ENCODE measurements at regions not wholly inside any gene's neighbourhood (a gene's known extent, or its start where the extent isn't known, plus 50 kb on each side); places are given as distances from the start of the nearest gene placed in this dataset.
"Not testable (repeated sequence)": the region's sequence is repeated elsewhere in the genome, so short reads cannot be mapped to it uniquely, and the experiment has no call there.

- Histone ChIP-seq H3K4me1 (ENCODE audit: control insufficient read depth, insufficient read depth, low read length, poor library complexity, severe bottlenecking) (no peaks in the 10 kb centered on the region), H3K9me3 (ENCODE audit: control insufficient read depth, low read length) (no peaks in the 10 kb centered on the region), H3K36me3 (ENCODE audit: control insufficient read depth, insufficient read depth, low read length) (no peaks in the 10 kb centered on the region), H3K27me3 (replicated peaks; ENCODE audit: control insufficient read depth, insufficient read depth, low read length, poor library complexity, severe bottlenecking) (no peaks in the 10 kb centered on the region), H3K27ac (ENCODE audit: insufficient read depth, low read length, poor library complexity, severe bottlenecking) (no peak overlapping the region), H3K4me3 (ENCODE audit: insufficient read depth, low read depth, low read length, poor library complexity, severe bottlenecking) (no peak overlapping the region)
- DNase-seq, result no peak
Measured at GRCh38 chr2:106322281-106322680, 128.2 kb upstream of the UXS1 start.

GRCh38 chr2:106320439-106320838 lies 126.3 kb upstream of the UXS1 start:
- not testable (repeated sequence) for H3K27ac ChIP-seq (ENCODE audit: insufficient read depth, low read length, poor library complexity, severe bottlenecking); H3K36me3 ChIP-seq (ENCODE audit: control insufficient read depth, insufficient read depth, low read length); H3K4me3 ChIP-seq (ENCODE audit: insufficient read depth, low read depth, low read length, poor library complexity, severe bottlenecking); DNase-seq; H3K4me1 ChIP-seq (ENCODE audit: control insufficient read depth, insufficient read depth, low read length, poor library complexity, severe bottlenecking); H3K27me3 ChIP-seq (replicated peaks; ENCODE audit: control insufficient read depth, insufficient read depth, low read length, poor library complexity, severe bottlenecking); H3K9me3 ChIP-seq (ENCODE audit: control insufficient read depth, low read length)

GRCh38 chr2:106316915-106317314 lies 122.8 kb upstream of the UXS1 start:
- H3K4me1 ChIP-seq (ENCODE audit: control insufficient read depth, insufficient read depth, low read length, poor library complexity, severe bottlenecking), result no peaks in the 10 kb centered on the region

GRCh38 chr2:106314444-106314843 lies 120.3 kb upstream of the UXS1 start:
- DNase-seq, result no peak
- no peaks in the 10 kb centered on the region for H3K9me3 ChIP-seq (ENCODE audit: control insufficient read depth, low read length)
- H3K4me1 ChIP-seq (ENCODE audit: control insufficient read depth, insufficient read depth, low read length, poor library complexity, severe bottlenecking), result no peaks in the 10 kb centered on the region
- H3K27ac ChIP-seq (ENCODE audit: insufficient read depth, low read length, poor library complexity, severe bottlenecking), result no peak overlapping the region
- no peaks in the 10 kb centered on the region for H3K27me3 ChIP-seq (replicated peaks; ENCODE audit: control insufficient read depth, insufficient read depth, low read length, poor library complexity, severe bottlenecking)
- H3K36me3 ChIP-seq (ENCODE audit: control insufficient read depth, insufficient read depth, low read length), result no peaks in the 10 kb centered on the region
- H3K4me3 ChIP-seq (ENCODE audit: insufficient read depth, low read depth, low read length, poor library complexity, severe bottlenecking), result no peak overlapping the region

More at GRCh38 chr2:106316915-106317314, 122.8 kb upstream of the UXS1 start:
- H3K27me3 ChIP-seq (replicated peaks; ENCODE audit: control insufficient read depth, insufficient read depth, low read length, poor library complexity, severe bottlenecking), result no peaks in the 10 kb centered on the region
- no peak for DNase-seq
- no peak overlapping the region for H3K4me3 ChIP-seq (ENCODE audit: insufficient read depth, low read depth, low read length, poor library complexity, severe bottlenecking)
- H3K9me3 ChIP-seq (ENCODE audit: control insufficient read depth, low read length), result no peaks in the 10 kb centered on the region
- no peaks in the 10 kb centered on the region for H3K36me3 ChIP-seq (ENCODE audit: control insufficient read depth, insufficient read depth, low read length)
- H3K27ac ChIP-seq (ENCODE audit: insufficient read depth, low read length, poor library complexity, severe bottlenecking), result no peak overlapping the region

GRCh38 chr2:106311041-106311370 lies 116.9 kb upstream of the UXS1 start:
- DNase-seq, result no peak
- H3K27me3 ChIP-seq (replicated peaks; ENCODE audit: control insufficient read depth, insufficient read depth, low read length, poor library complexity, severe bottlenecking), result no peaks in the 10 kb centered on the region
- H3K9me3 ChIP-seq (ENCODE audit: control insufficient read depth, low read length), result no peaks in the 10 kb centered on the region
- no peak overlapping the region for H3K27ac ChIP-seq (ENCODE audit: insufficient read depth, low read length, poor library complexity, severe bottlenecking)
- no peak overlapping the region for H3K4me3 ChIP-seq (ENCODE audit: insufficient read depth, low read depth, low read length, poor library complexity, severe bottlenecking)
- no peaks in the 10 kb centered on the region for H3K36me3 ChIP-seq (ENCODE audit: control insufficient read depth, insufficient read depth, low read length)
- H3K4me1 ChIP-seq (ENCODE audit: control insufficient read depth, insufficient read depth, low read length, poor library complexity, severe bottlenecking), result no peaks in the 10 kb centered on the region

GRCh38 chr2:106307860-106308259 lies 113.8 kb upstream of the UXS1 start:
- Histone ChIP-seq H3K9me3 (ENCODE audit: control insufficient read depth, low read length) (no peaks in the 10 kb centered on the region), H3K27ac (ENCODE audit: insufficient read depth, low read length, poor library complexity, severe bottlenecking) (no peak overlapping the region), H3K27me3 (replicated peaks; ENCODE audit: control insufficient read depth, insufficient read depth, low read length, poor library complexity, severe bottlenecking) (no peaks in the 10 kb centered on the region), H3K4me3 (ENCODE audit: insufficient read depth, low read depth, low read length, poor library complexity, severe bottlenecking) (no peak overlapping the region), H3K4me1 (ENCODE audit: control insufficient read depth, insufficient read depth, low read length, poor library complexity, severe bottlenecking) (no peaks in the 10 kb centered on the region), H3K36me3 (ENCODE audit: control insufficient read depth, insufficient read depth, low read length) (no peaks in the 10 kb centered on the region)
- no peak for DNase-seq

GRCh38 chr2:106306387-106306786 lies 112.3 kb upstream of the UXS1 start:
- DNase-seq, result no peak
- Histone ChIP-seq H3K4me3 (ENCODE audit: insufficient read depth, low read depth, low read length, poor library complexity, severe bottlenecking) (no peak overlapping the region), H3K4me1 (ENCODE audit: control insufficient read depth, insufficient read depth, low read length, poor library complexity, severe bottlenecking) (no peaks in the 10 kb centered on the region), H3K27me3 (replicated peaks; ENCODE audit: control insufficient read depth, insufficient read depth, low read length, poor library complexity, severe bottlenecking) (no peaks in the 10 kb centered on the region), H3K9me3 (ENCODE audit: control insufficient read depth, low read length) (no peaks in the 10 kb centered on the region), H3K36me3 (ENCODE audit: control insufficient read depth, insufficient read depth, low read length) (no peaks in the 10 kb centered on the region), H3K27ac (ENCODE audit: insufficient read depth, low read length, poor library complexity, severe bottlenecking) (no peak overlapping the region)

GRCh38 chr2:106304612-106305184 lies 110.6 kb upstream of the UXS1 start:
- no peak overlapping the region for H3K27ac ChIP-seq (ENCODE audit: insufficient read depth, low read length, poor library complexity, severe bottlenecking)
- H3K4me1 ChIP-seq (ENCODE audit: control insufficient read depth, insufficient read depth, low read length, poor library complexity, severe bottlenecking), result no peaks in the 10 kb centered on the region
- no peak for DNase-seq
- no peaks in the 10 kb centered on the region for H3K27me3 ChIP-seq (replicated peaks; ENCODE audit: control insufficient read depth, insufficient read depth, low read length, poor library complexity, severe bottlenecking)
- H3K9me3 ChIP-seq (ENCODE audit: control insufficient read depth, low read length), result no peaks in the 10 kb centered on the region
- H3K4me3 ChIP-seq (ENCODE audit: insufficient read depth, low read depth, low read length, poor library complexity, severe bottlenecking), result no peak overlapping the region
- H3K36me3 ChIP-seq (ENCODE audit: control insufficient read depth, insufficient read depth, low read length), result no peaks in the 10 kb centered on the region

GRCh38 chr2:106299696-106300095 lies 105.6 kb upstream of the UXS1 start:
- Histone ChIP-seq H3K27ac (ENCODE audit: insufficient read depth, low read length, poor library complexity, severe bottlenecking) (no peak overlapping the region), H3K4me1 (ENCODE audit: control insufficient read depth, insufficient read depth, low read length, poor library complexity, severe bottlenecking) (no peaks in the 10 kb centered on the region), H3K36me3 (ENCODE audit: control insufficient read depth, insufficient read depth, low read length) (no peaks in the 10 kb centered on the region), H3K9me3 (ENCODE audit: control insufficient read depth, low read length) (no peaks in the 10 kb centered on the region), H3K27me3 (replicated peaks; ENCODE audit: control insufficient read depth, insufficient read depth, low read length, poor library complexity, severe bottlenecking) (no peaks in the 10 kb centered on the region), H3K4me3 (ENCODE audit: insufficient read depth, low read depth, low read length, poor library complexity, severe bottlenecking) (no peak overlapping the region)
- DNase-seq, result no peak

- no peaks in the 10 kb centered on the region for H3K36me3 ChIP-seq (ENCODE audit: control insufficient read depth, insufficient read depth, low read length)
- H3K27ac ChIP-seq (ENCODE audit: insufficient read depth, low read length, poor library complexity, severe bottlenecking), result no peak overlapping the region
- no peak overlapping the region for H3K4me3 ChIP-seq (ENCODE audit: insufficient read depth, low read depth, low read length, poor library complexity, severe bottlenecking)
- no peak for DNase-seq
- H3K27me3 ChIP-seq (replicated peaks; ENCODE audit: control insufficient read depth, insufficient read depth, low read length, poor library complexity, severe bottlenecking), result no peaks in the 10 kb centered on the region
- no peaks in the 10 kb centered on the region for H3K4me1 ChIP-seq (ENCODE audit: control insufficient read depth, insufficient read depth, low read length, poor library complexity, severe bottlenecking)
- H3K9me3 ChIP-seq (ENCODE audit: control insufficient read depth, low read length), result no peaks in the 10 kb centered on the region
Measured at GRCh38 chr2:106296182-106296815, 102.2 kb upstream of the UXS1 start.

Measured in effector memory CD4-positive, alpha-beta T cell (primary cell).